Parathyroid adenoma (tissue), 2 donors: ENCODE measurements at regions not wholly inside any gene's neighbourhood (a gene's known extent, or its start where the extent isn't known, plus 50 kb on each side); places are given as distances from the start of the nearest gene placed in this dataset.

Experiments used
- H2AFZ ChIP-seq: fragments of 300-600 bp; sonication (generic); one replicate; pipeline ENCODE4 v1.7.0; 2017; ENCODE audit warnings: antibody characterized with exemption, mild to moderate bottlenecking
- H3K27ac ChIP-seq: fragments of 300-600 bp; sonication (generic); one replicate; pipeline ENCODE4 v1.7.0; 2017
- H3K27me3 ChIP-seq: fragments of 300-600 bp; sonication (generic); one replicate; pipeline ENCODE4 v1.7.0; 2017; ENCODE audit warnings: low read length; ENCODE audit not compliant: control insufficient read depth, insufficient read depth
- H3K36me3 ChIP-seq: fragments of 300-600 bp; sonication (generic); one replicate; pipeline ENCODE4 v1.7.0; 2017; ENCODE audit warnings: low read length; ENCODE audit not compliant: control insufficient read depth, insufficient read depth
- H3K4me1 ChIP-seq: fragments of 300-600 bp; sonication (generic); one replicate; pipeline ENCODE4 v1.7.0; 2017; ENCODE audit warnings: control low read depth
- H3K4me2 ChIP-seq: fragments of 300-600 bp; sonication (generic); one replicate; pipeline ENCODE4 v1.7.0; 2017; ENCODE audit warnings: low read length
- H3K4me3 ChIP-seq: fragments of 300-600 bp; sonication (generic); one replicate; pipeline ENCODE4 v1.7.0; 2017; ENCODE audit warnings: low read depth, low read length
- H3K79me2 ChIP-seq: fragments of 300-600 bp; sonication (generic); one replicate; pipeline ENCODE4 v1.7.0; 2017; ENCODE audit warnings: control low read depth
- H3K9ac ChIP-seq: fragments of 300-600 bp; sonication (generic); one replicate; pipeline ENCODE4 v1.7.0; 2017; ENCODE audit warnings: mild to moderate bottlenecking
- H3K9me3 ChIP-seq: fragments of 300-600 bp; sonication (generic); one replicate; pipeline ENCODE4 v1.7.0; 2017; ENCODE audit warnings: low read length; ENCODE audit not compliant: control insufficient read depth
- CTCF ChIP-seq: fragments of 300-600 bp; sonication (generic); IDR thresholded peaks from one replicate; pipeline ENCODE4 v1.7.0; 2017; ENCODE audit warnings: antibody characterized with exemption, mild to moderate bottlenecking
- donor health status: primary hyperparathyroidism.

GRCh38 chr21:28747464-28747863, 245.2 kb downstream of the LTN1 start:
- no peak overlapping the region for H3K4me2 ChIP-seq

GRCh38 chr21:28746166-28746565, 246.5 kb downstream of the LTN1 start:
- Histone ChIP-seq H3K79me2 (no peaks in the 10 kb centered on the region), H3K27me3 (no peaks in the 10 kb centered on the region), H3K4me2 (no peak overlapping the region), H3K36me3 (no peaks in the 10 kb centered on the region), H3K9me3 (no peaks in the 10 kb centered on the region), H3K4me3 (no peak overlapping the region), H3K27ac (no peak overlapping the region), H3K4me1 (no peaks in the 10 kb centered on the region), H3K9ac (no peak overlapping the region), H2AFZ (no peak overlapping the region)
- no peak for TF ChIP-seq CTCF

More at GRCh38 chr21:28747464-28747863, 245.2 kb downstream of the LTN1 start:
- no peaks in the 10 kb centered on the region for H3K9me3 ChIP-seq
- no peak overlapping the region for H3K4me3 ChIP-seq
- no peak for TF ChIP-seq CTCF
- no peak overlapping the region for H3K27ac ChIP-seq
- no peaks in the 10 kb centered on the region for H3K27me3 ChIP-seq
- H3K79me2 ChIP-seq = no peaks in the 10 kb centered on the region
- H2AFZ ChIP-seq = no peak overlapping the region
- no peak overlapping the region for H3K9ac ChIP-seq
- H3K36me3 ChIP-seq = no peaks in the 10 kb centered on the region
- H3K4me1 ChIP-seq = no peaks in the 10 kb centered on the region

GRCh38 chr21:28745131-28746016, 247.3 kb downstream of the LTN1 start:
- no peaks in the 10 kb centered on the region for H3K9me3 ChIP-seq
- peak overlapping the region; percentile 80 for H3K4me3 ChIP-seq
- H3K27me3 ChIP-seq = no peaks in the 10 kb centered on the region
- no peaks in the 10 kb centered on the region for H3K79me2 ChIP-seq
- H3K9ac ChIP-seq = no peak overlapping the region
- no peaks in the 10 kb centered on the region for H3K36me3 ChIP-seq
- H3K4me1 ChIP-seq = no peaks in the 10 kb centered on the region
- H2AFZ ChIP-seq = peak overlapping the region; percentile 86
- peak overlapping the region; percentile 98 for H3K4me2 ChIP-seq
- H3K27ac ChIP-seq = peak overlapping the region; percentile 50
- peak; percentile 79 for TF ChIP-seq CTCF

- H3K27me3 ChIP-seq = no peaks in the 10 kb centered on the region
- H3K36me3 ChIP-seq = no peaks in the 10 kb centered on the region
- H3K9ac ChIP-seq = no peak overlapping the region
- H3K79me2 ChIP-seq = no peaks in the 10 kb centered on the region
- H3K4me3 ChIP-seq = no peak overlapping the region
- no peak overlapping the region for H3K4me2 ChIP-seq
- TF ChIP-seq CTCF = no peak
- H3K27ac ChIP-seq = no peak overlapping the region
- no peaks in the 10 kb centered on the region for H3K4me1 ChIP-seq
- H2AFZ ChIP-seq = no peak overlapping the region
- no peaks in the 10 kb centered on the region for H3K9me3 ChIP-seq
These were observed 249.0 kb downstream of the LTN1 start for GRCh38 chr21:28743723-28744122.

- no peaks in the 10 kb centered on the region for H3K27me3 ChIP-seq
- no peaks in the 10 kb centered on the region for H3K79me2 ChIP-seq
- no peak for TF ChIP-seq CTCF
- no peak overlapping the region for H3K4me3 ChIP-seq
- H3K9me3 ChIP-seq = no peaks in the 10 kb centered on the region
- no peak overlapping the region for H2AFZ ChIP-seq
- no peaks in the 10 kb centered on the region for H3K36me3 ChIP-seq
- no peak overlapping the region for H3K9ac ChIP-seq
- no peaks in the 10 kb centered on the region for H3K4me1 ChIP-seq
- no peak overlapping the region for H3K27ac ChIP-seq
- no peak overlapping the region for H3K4me2 ChIP-seq
These were observed 250.2 kb downstream of the LTN1 start for GRCh38 chr21:28742527-28742926.
